OCI-LY7 (cell line): ENCODE measurements at regions not wholly inside any gene's neighbourhood (a gene's known extent, or its start where the extent isn't known, plus 50 kb on each side); places are given as distances from the start of the nearest gene placed in this dataset.

Source experiments
- EZH2phosphoT487 ChIP-seq: fragments of 200-600 bp; sonication (generic); IDR thresholded peaks from 2 replicates; pipeline ENCODE4 v1.6.1; 2018; ENCODE audit warnings: low read depth, borderline replicate concordance, mild to moderate bottlenecking, mixed run types, antibody characterized with exemption, low read length, moderate library complexity, mixed read lengths
- TF ChIP-seq, protein P1 (sequence below): fragments of 200-600 bp; sonication (generic); conservative IDR thresholded peaks from 2 replicates; pipeline ENCODE4 v1.5.1; 2014; ENCODE audit warnings: mild to moderate bottlenecking, antibody characterized with exemption, low read length, moderate library complexity, mixed read lengths

DNA sequence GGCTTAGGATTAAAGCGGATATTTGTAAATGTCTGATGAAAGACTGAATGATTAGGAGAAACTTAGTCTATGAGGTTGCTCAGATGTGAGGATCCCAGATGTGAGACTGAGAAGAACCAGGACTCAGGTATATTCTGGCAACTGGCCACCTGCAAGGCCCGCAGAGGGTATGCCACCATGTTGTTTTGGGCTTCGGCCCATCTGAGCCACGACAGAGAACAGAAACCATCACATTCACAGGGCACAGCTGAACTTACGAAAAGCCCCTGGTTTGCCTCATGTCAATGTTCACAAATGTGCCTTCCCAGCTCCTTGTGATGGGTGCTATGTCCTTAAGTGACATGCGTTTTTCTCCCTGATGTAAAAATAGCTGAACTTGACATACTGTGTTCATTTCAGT lies 412.5 kb upstream of the RORA start:
- TF ChIP-seq, protein P1, sequence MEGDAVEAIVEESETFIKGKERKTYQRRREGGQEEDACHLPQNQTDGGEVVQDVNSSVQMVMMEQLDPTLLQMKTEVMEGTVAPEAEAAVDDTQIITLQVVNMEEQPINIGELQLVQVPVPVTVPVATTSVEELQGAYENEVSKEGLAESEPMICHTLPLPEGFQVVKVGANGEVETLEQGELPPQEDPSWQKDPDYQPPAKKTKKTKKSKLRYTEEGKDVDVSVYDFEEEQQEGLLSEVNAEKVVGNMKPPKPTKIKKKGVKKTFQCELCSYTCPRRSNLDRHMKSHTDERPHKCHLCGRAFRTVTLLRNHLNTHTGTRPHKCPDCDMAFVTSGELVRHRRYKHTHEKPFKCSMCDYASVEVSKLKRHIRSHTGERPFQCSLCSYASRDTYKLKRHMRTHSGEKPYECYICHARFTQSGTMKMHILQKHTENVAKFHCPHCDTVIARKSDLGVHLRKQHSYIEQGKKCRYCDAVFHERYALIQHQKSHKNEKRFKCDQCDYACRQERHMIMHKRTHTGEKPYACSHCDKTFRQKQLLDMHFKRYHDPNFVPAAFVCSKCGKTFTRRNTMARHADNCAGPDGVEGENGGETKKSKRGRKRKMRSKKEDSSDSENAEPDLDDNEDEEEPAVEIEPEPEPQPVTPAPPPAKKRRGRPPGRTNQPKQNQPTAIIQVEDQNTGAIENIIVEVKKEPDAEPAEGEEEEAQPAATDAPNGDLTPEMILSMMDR = no peak
- TF ChIP-seq EZH2phosphoT487 = no peak
